Endothelial cell of umbilical vein (primary cell): ENCODE measurements at regions not wholly inside any gene's neighbourhood (a gene's known extent, or its start where the extent isn't known, plus 50 kb on each side); places are given as distances from the start of the nearest gene placed in this dataset.

Experiments used
- BruUV-seq: library from RNA; stranded (reverse); fragments of 400-500 nt; replicated peaks from 2 replicates; lab custom pipeline; 2021; lab: Mats Ljungman, UMichigan
- CTCF ChIA-PET: fragments of 300-600, 350-600 bp; sonication (Branson Sonifier 250); formaldehyde crosslinking; loops from one replicate; lab custom pipeline; 2021; ENCODE audit warnings: antibody characterized with exemption, inconsistent platforms; lab: Charles Lee
- POLR2A ChIA-PET: fragments of 300-600, 350-600 bp; sonication (Branson Sonifier 250); formaldehyde crosslinking; loops from one replicate; lab custom pipeline; 2021; ENCODE audit warnings: antibody characterized with exemption, inconsistent platforms; lab: Charles Lee
- DNase-seq: peaks from one replicate; pipeline ENCODE4 v3.0.0-alpha.2; 2011; ENCODE audit warnings: low read depth, low spot score
- FAIRE-seq: peaks from 2 replicates; lab custom pipeline; 2011; peaks lifted over from hg19 to GRCh38; lab: Jason Lieb, UNC
- H2AFZ ChIP-seq: 2 replicates; pipeline ENCODE4 v1.6.0; 2012; ENCODE audit warnings: low read depth, low read length, control low read depth, inconsistent platforms
- H3K27ac ChIP-seq: 2 replicates; pipeline ENCODE4 v1.5.1; 2011; ENCODE audit warnings: low read depth, mild to moderate bottlenecking, control low read depth, low read length, moderate library complexity; ENCODE audit not compliant: insufficient read depth
- H3K27me3 ChIP-seq, 2 experiments: 2 replicates each; pipeline versions ENCODE4 v1.6.0 to v1.6.1; 2011; ENCODE audit warnings: low read length in 2 of 2, mixed read lengths in 1 of 2; ENCODE audit not compliant: control insufficient read depth in 2 of 2, insufficient read depth in 2 of 2
- H3K36me3 ChIP-seq, 2 experiments: 2 replicates in 1 of 2; 3 replicates in 1 of 2; pipeline ENCODE4 v1.5.1; 2011; ENCODE audit warnings: low read length in 2 of 2, mild to moderate bottlenecking in 1 of 2, moderate library complexity in 1 of 2; ENCODE audit not compliant: control insufficient read depth in 2 of 2, insufficient read depth in 2 of 2; ENCODE audit errors: extremely low read depth in 1 of 2
- H3K4me1 ChIP-seq: 3 replicates; pipeline ENCODE4 v1.5.1; 2011; ENCODE audit warnings: mild to moderate bottlenecking, low read length; ENCODE audit not compliant: control insufficient read depth, insufficient read depth; ENCODE audit errors: extremely low read depth
- H3K4me2 ChIP-seq: 2 replicates; pipeline ENCODE4 v1.6.1; 2011; ENCODE audit warnings: low read length, control low read depth, mixed read lengths; ENCODE audit not compliant: insufficient read depth
- H3K4me3 ChIP-seq, 3 experiments: fragments of 200-600 bp in 1 of 3; sonication (generic), shearing (Covaris generic) in 1 of 3; replicated peaks in 1 of 3; 2 replicates each; pipeline ENCODE4 v1.5.1; 2011 to 2016; ENCODE audit warnings: control low read depth in 3 of 3, low read length in 3 of 3, mild to moderate bottlenecking in 2 of 3, inconsistent platforms in 1 of 3, low read depth in 1 of 3, moderate library complexity in 1 of 3; ENCODE audit not compliant: insufficient read depth in 1 of 3
- H3K79me2 ChIP-seq: 2 replicates; pipeline ENCODE4 v1.6.0; 2012; ENCODE audit warnings: low read length, inconsistent platforms; ENCODE audit not compliant: control insufficient read depth, insufficient read depth
- H3K9ac ChIP-seq: replicated peaks from 2 replicates; pipeline ENCODE3; 2011; ENCODE audit warnings: low read length, control low read depth; ENCODE audit not compliant: insufficient read depth; ENCODE audit errors: extremely low read depth
- H3K9me1 ChIP-seq: replicated peaks from 3 replicates; pipeline ENCODE4 v1.6.0; 2011; ENCODE audit warnings: mild to moderate bottlenecking, low read length; ENCODE audit not compliant: control insufficient read depth, insufficient read depth; ENCODE audit errors: extremely low read depth
- H3K9me3 ChIP-seq: replicated peaks from 2 replicates; pipeline ENCODE4 v1.5.1; 2012; ENCODE audit warnings: low read length, inconsistent platforms; ENCODE audit not compliant: control insufficient read depth, insufficient read depth
- H4K20me1 ChIP-seq: replicated peaks from 2 replicates; pipeline ENCODE3; 2011; ENCODE audit warnings: mild to moderate bottlenecking, low read length; ENCODE audit not compliant: control insufficient read depth, insufficient read depth; ENCODE audit errors: extremely low read depth
- CTCF ChIP-seq, 2 donors: IDR thresholded peaks; 1 replicate in 1 of 2; 2 replicates in 1 of 2; pipeline ENCODE4 v1.5.1; 2011; ENCODE audit warnings: low read length in 2 of 2, mild to moderate bottlenecking in 2 of 2, moderate library complexity in 2 of 2, control low read depth in 1 of 2, inconsistent platforms in 1 of 2, low read depth in 1 of 2; ENCODE audit not compliant: insufficient read depth in 1 of 2; ENCODE audit errors: extremely low read depth in 1 of 2
- EZH2 ChIP-seq: IDR thresholded peaks from 2 replicates; pipeline ENCODE4 v1.6.1; 2012; ENCODE audit warnings: borderline replicate concordance, low read depth, mild to moderate bottlenecking, moderate library complexity, low read length, inconsistent platforms; ENCODE audit not compliant: severe bottlenecking
- FOS ChIP-seq: IDR thresholded peaks from 2 replicates; pipeline ENCODE4 v1.6.1; 2011; ENCODE audit warnings: mild to moderate bottlenecking, low read length, moderate library complexity, borderline replicate concordance; ENCODE audit not compliant: insufficient read depth
- GATA2 ChIP-seq: IDR thresholded peaks from 2 replicates; pipeline ENCODE4 v1.7.0; 2011; ENCODE audit warnings: low read depth, mild to moderate bottlenecking, moderate library complexity, mixed read lengths, low read length; ENCODE audit not compliant: insufficient read length, insufficient read depth
- JUN ChIP-seq: IDR thresholded peaks from 2 replicates; pipeline ENCODE4 v1.6.1; 2011; ENCODE audit warnings: borderline replicate concordance, low read depth; ENCODE audit not compliant: insufficient read length, insufficient read depth
- MYC ChIP-seq: IDR thresholded peaks from one replicate; pipeline ENCODE4 v1.6.1; 2011; ENCODE audit warnings: mild to moderate bottlenecking, low read depth, low read length
- POLR2A ChIP-seq: IDR thresholded peaks from 2 replicates; pipeline ENCODE4 v1.6.1; 2012; ENCODE audit warnings: low read depth, mild to moderate bottlenecking, control low read depth, low read length
- POLR2AphosphoS5 ChIP-seq: IDR thresholded peaks from 2 replicates; pipeline ENCODE4 v1.6.1; 2012; ENCODE audit warnings: low read depth, mild to moderate bottlenecking, control low read depth, low read length, moderate library complexity; ENCODE audit not compliant: insufficient read depth
- dilution Hi-C: fragments of 300-500 bp; cut with MboI; formaldehyde crosslinking; loops from one replicate; pipeline ENCODE4 v1.15.0; 2019; ENCODE audit warnings: low sequenced_read_pairs; ENCODE audit not compliant: extremely low pct_ligation_motif_present
- intact Hi-C: fragments of 100-400 bp; cut with micrococcal nuclease; formaldehyde crosslinking; loops from one replicate; pipeline ENCODE4 v1.10.0; 2022
- TF ChIP-seq, protein P1 (sequence below): IDR thresholded peaks from 2 replicates; pipeline ENCODE4 v1.6.1; 2011; ENCODE audit not compliant: insufficient read depth, insufficient read length

DNA sequence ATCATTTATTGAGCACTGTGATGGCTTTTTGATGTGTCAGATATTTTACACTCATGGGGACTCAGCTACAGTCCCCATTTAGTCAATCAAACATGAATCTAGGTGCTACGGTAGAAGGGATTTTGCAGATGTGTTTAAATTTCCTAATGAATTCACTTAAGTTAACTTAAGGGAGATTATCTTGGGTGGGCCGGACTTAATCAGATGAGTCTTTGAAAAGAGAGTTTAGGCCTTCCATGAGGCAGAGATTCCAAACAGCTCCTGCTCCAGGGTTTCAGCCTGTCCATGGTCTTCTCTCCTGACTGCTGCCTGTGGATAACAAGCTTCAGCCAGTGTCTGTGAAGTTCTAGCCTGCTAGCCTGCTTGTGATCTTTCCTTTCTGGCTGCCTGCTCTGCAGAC is 202.4 kb downstream of the IDS start:
- DNase-seq (no peak), FAIRE-seq (no peak)
- H3K79me2 ChIP-seq: no peaks in the 10 kb centered on the region
- H3K9me3 ChIP-seq: no peaks in the 10 kb centered on the region
- TF ChIP-seq POLR2A (no peak), EZH2 (no peak), FOS (no peak)
- TF ChIP-seq, protein P1, sequence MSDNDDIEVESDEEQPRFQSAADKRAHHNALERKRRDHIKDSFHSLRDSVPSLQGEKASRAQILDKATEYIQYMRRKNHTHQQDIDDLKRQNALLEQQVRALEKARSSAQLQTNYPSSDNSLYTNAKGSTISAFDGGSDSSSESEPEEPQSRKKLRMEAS: no peak
- no peak overlapping the region for H3K4me2 ChIP-seq
- ChIA-PET CTCF (no interaction called here), POLR2A (no interaction called here)
- H3K4me1 ChIP-seq: no peaks in the 10 kb centered on the region
- H3K27ac ChIP-seq: no peak overlapping the region
- no peaks in the 10 kb centered on the region for H3K36me3 ChIP-seq
- no peak overlapping the region for H2AFZ ChIP-seq
- dilution Hi-C loops: no loop called here
- H3K9me1 ChIP-seq: no peaks in the 10 kb centered on the region
- intact Hi-C loops: no loop called here
- H3K4me3 ChIP-seq: no peak overlapping the region
- H3K27me3 ChIP-seq: no peaks in the 10 kb centered on the region
- H4K20me1 ChIP-seq: no peaks in the 10 kb centered on the region
- no TSS peak for BruUV-seq
- H3K9ac ChIP-seq: no peak overlapping the region

GRCh38 chrX:149298111-149298510 is 207.0 kb downstream of the IDS start:
- no peaks in the 10 kb centered on the region for H3K9me3 ChIP-seq
- H3K79me2 ChIP-seq: no peaks in the 10 kb centered on the region
- H3K36me3 ChIP-seq: no peaks in the 10 kb centered on the region
- H3K27ac ChIP-seq: no peak overlapping the region
- DNase-seq (no peak), FAIRE-seq (no peak)
- H3K4me1 ChIP-seq: no peaks in the 10 kb centered on the region
- H2AFZ ChIP-seq: no peak overlapping the region
- no peak overlapping the region for H3K9ac ChIP-seq
- no peak for TF ChIP-seq CTCF (IDR thresholded peaks at IDR 0.05; ENCODE audit: extremely low read depth in 1 of 2, insufficient read depth in 1 of 2, low read depth in 1 of 2, low read length in 2 of 2)
- TF ChIP-seq POLR2A: no peak
- TF ChIP-seq POLR2AphosphoS5: no peak
- TF ChIP-seq FOS: no peak
- no peak for TF ChIP-seq EZH2
- TF ChIP-seq JUN: no peak
- TF ChIP-seq, protein P1: no peak
- no peak for TF ChIP-seq MYC
- TF ChIP-seq GATA2: no peak
- ChIA-PET POLR2A (no interaction called here), CTCF (no interaction called here)
- H3K27me3 ChIP-seq: no peaks in the 10 kb centered on the region
- no peak overlapping the region for H3K4me2 ChIP-seq
- no peaks in the 10 kb centered on the region for H3K9me1 ChIP-seq
- H4K20me1 ChIP-seq: no peaks in the 10 kb centered on the region
- H3K4me3 ChIP-seq: no peak overlapping the region
- intact Hi-C loops (no loop called here), dilution Hi-C loops (no loop called here)
- BruUV-seq: no TSS peak
